ENCODE measurements at regions not wholly inside any gene's neighbourhood (a gene's known extent, or its start where the extent isn't known, plus 50 kb on each side); places are given as distances from the start of the nearest gene placed in this dataset.

DNA sequence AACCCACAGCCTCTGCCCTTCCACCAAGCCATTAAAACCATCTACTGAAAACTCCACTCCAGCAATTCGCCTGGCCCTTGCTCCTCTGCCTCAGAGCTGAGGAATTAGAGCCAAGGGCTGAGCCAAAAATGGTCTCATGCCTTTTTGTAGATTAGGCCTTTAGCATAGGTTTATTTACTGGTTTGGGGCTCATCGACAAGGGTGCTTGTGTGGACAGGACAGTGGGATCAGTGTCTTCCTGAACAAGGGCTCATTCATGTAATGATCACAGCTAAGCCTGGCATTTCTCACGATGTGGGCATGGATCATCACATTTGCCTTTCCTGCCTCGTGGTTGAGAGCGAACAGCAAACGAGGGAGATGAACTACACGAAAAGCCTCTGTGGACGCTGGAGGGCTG lies 59.2 kb upstream of the PHF24 start:
- TF ChIP-seq TAF1 (conservative IDR thresholded peaks at IDR 0.05) (no peak), RAD21 (IDR thresholded peaks at IDR 0.05) (no peak), FOXA1 (IDR thresholded peaks at IDR 0.05) (no peak), JUND (IDR thresholded peaks at IDR 0.05) (no peak), YY1 (IDR thresholded peaks at IDR 0.05) (no peak), FOXA2 (IDR thresholded peaks at IDR 0.05) (no peak), SP1 (IDR thresholded peaks at IDR 0.05) (no peak), GABPA (IDR thresholded peaks at IDR 0.05 in 1 of 2, conservative IDR thresholded peaks at IDR 0.05 in 1 of 2) (no peak), EGR1 (IDR thresholded peaks at IDR 0.05; ENCODE audit: low read depth in 2 of 2) (no peak)
- TF ChIP-seq, protein P1, sequence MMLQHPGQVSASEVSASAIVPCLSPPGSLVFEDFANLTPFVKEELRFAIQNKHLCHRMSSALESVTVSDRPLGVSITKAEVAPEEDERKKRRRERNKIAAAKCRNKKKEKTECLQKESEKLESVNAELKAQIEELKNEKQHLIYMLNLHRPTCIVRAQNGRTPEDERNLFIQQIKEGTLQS (IDR thresholded peaks at IDR 0.05) = no peak
- TF ChIP-seq, protein P2, sequence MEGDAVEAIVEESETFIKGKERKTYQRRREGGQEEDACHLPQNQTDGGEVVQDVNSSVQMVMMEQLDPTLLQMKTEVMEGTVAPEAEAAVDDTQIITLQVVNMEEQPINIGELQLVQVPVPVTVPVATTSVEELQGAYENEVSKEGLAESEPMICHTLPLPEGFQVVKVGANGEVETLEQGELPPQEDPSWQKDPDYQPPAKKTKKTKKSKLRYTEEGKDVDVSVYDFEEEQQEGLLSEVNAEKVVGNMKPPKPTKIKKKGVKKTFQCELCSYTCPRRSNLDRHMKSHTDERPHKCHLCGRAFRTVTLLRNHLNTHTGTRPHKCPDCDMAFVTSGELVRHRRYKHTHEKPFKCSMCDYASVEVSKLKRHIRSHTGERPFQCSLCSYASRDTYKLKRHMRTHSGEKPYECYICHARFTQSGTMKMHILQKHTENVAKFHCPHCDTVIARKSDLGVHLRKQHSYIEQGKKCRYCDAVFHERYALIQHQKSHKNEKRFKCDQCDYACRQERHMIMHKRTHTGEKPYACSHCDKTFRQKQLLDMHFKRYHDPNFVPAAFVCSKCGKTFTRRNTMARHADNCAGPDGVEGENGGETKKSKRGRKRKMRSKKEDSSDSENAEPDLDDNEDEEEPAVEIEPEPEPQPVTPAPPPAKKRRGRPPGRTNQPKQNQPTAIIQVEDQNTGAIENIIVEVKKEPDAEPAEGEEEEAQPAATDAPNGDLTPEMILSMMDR (IDR thresholded peaks at IDR 0.05; ENCODE audit: low read depth, low read length, missing input control) = no peak
- TF ChIP-seq, protein P3, sequence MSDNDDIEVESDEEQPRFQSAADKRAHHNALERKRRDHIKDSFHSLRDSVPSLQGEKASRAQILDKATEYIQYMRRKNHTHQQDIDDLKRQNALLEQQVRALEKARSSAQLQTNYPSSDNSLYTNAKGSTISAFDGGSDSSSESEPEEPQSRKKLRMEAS (IDR thresholded peaks at IDR 0.05) = no peak
- TF ChIP-seq, protein P4, sequence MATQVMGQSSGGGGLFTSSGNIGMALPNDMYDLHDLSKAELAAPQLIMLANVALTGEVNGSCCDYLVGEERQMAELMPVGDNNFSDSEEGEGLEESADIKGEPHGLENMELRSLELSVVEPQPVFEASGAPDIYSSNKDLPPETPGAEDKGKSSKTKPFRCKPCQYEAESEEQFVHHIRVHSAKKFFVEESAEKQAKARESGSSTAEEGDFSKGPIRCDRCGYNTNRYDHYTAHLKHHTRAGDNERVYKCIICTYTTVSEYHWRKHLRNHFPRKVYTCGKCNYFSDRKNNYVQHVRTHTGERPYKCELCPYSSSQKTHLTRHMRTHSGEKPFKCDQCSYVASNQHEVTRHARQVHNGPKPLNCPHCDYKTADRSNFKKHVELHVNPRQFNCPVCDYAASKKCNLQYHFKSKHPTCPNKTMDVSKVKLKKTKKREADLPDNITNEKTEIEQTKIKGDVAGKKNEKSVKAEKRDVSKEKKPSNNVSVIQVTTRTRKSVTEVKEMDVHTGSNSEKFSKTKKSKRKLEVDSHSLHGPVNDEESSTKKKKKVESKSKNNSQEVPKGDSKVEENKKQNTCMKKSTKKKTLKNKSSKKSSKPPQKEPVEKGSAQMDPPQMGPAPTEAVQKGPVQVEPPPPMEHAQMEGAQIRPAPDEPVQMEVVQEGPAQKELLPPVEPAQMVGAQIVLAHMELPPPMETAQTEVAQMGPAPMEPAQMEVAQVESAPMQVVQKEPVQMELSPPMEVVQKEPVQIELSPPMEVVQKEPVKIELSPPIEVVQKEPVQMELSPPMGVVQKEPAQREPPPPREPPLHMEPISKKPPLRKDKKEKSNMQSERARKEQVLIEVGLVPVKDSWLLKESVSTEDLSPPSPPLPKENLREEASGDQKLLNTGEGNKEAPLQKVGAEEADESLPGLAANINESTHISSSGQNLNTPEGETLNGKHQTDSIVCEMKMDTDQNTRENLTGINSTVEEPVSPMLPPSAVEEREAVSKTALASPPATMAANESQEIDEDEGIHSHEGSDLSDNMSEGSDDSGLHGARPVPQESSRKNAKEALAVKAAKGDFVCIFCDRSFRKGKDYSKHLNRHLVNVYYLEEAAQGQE (IDR thresholded peaks at IDR 0.05) = no peak
- TF ChIP-seq, protein P5, sequence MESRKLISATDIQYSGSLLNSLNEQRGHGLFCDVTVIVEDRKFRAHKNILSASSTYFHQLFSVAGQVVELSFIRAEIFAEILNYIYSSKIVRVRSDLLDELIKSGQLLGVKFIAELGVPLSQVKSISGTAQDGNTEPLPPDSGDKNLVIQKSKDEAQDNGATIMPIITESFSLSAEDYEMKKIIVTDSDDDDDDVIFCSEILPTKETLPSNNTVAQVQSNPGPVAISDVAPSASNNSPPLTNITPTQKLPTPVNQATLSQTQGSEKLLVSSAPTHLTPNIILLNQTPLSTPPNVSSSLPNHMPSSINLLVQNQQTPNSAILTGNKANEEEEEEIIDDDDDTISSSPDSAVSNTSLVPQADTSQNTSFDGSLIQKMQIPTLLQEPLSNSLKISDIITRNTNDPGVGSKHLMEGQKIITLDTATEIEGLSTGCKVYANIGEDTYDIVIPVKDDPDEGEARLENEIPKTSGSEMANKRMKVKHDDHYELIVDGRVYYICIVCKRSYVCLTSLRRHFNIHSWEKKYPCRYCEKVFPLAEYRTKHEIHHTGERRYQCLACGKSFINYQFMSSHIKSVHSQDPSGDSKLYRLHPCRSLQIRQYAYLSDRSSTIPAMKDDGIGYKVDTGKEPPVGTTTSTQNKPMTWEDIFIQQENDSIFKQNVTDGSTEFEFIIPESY (IDR thresholded peaks at IDR 0.05) = no peak

Measured in liver (tissue), 3 donors.